Endothelial cell (in vitro differentiated cells): ENCODE measurements at regions not wholly inside any gene's neighbourhood (a gene's known extent, or its start where the extent isn't known, plus 50 kb on each side); places are given as distances from the start of the nearest gene placed in this dataset.
A peak's percentile ranks its signal among the peaks of the same experiment; 100 is the strongest.
"Not testable (repeated sequence)": the region's sequence is repeated elsewhere in the genome, so short reads cannot be mapped to it uniquely, and the experiment has no call there.

ENCODE experiments used
- DNase-seq: peaks from one replicate; pipeline ENCODE4 v3.0.0; 2021; ENCODE audit warnings: low spot score
- H3K27ac Mint-ChIP-seq: one replicate; pipeline ENCODE4 v1.8.0; 2021; ENCODE audit warnings: mixed read lengths, inconsistent platforms; ENCODE audit not compliant: unreplicated experiment
- H3K27me3 Mint-ChIP-seq: one replicate; pipeline ENCODE4 v1.8.0; 2021; ENCODE audit warnings: mild to moderate bottlenecking, moderate library complexity, mixed read lengths, inconsistent platforms; ENCODE audit not compliant: unreplicated experiment
- H3K36me3 Mint-ChIP-seq: one replicate; pipeline ENCODE4 v1.8.0; 2021; ENCODE audit warnings: mild to moderate bottlenecking, low read depth, mixed read lengths, inconsistent platforms; ENCODE audit not compliant: unreplicated experiment
- H3K4me1 Mint-ChIP-seq: one replicate; pipeline ENCODE4 v1.8.0; 2021; ENCODE audit warnings: mild to moderate bottlenecking, mixed read lengths, inconsistent platforms; ENCODE audit not compliant: unreplicated experiment
- H3K4me3 Mint-ChIP-seq: one replicate; pipeline ENCODE4 v1.8.0; 2021; ENCODE audit warnings: mild to moderate bottlenecking, mixed read lengths, inconsistent platforms; ENCODE audit not compliant: unreplicated experiment
- H3K9me3 Mint-ChIP-seq: one replicate; pipeline ENCODE4 v1.8.0; 2021; ENCODE audit warnings: mixed read lengths, inconsistent platforms; ENCODE audit not compliant: unreplicated experiment
- TF ChIP-seq, protein P1 (sequence below): fragments of 200-600 bp; sonication (generic); IDR thresholded peaks from one replicate; pipeline ENCODE4 v1.5.0; 2021; ENCODE audit warnings: antibody characterized with exemption; ENCODE audit not compliant: unreplicated experiment

DNA sequence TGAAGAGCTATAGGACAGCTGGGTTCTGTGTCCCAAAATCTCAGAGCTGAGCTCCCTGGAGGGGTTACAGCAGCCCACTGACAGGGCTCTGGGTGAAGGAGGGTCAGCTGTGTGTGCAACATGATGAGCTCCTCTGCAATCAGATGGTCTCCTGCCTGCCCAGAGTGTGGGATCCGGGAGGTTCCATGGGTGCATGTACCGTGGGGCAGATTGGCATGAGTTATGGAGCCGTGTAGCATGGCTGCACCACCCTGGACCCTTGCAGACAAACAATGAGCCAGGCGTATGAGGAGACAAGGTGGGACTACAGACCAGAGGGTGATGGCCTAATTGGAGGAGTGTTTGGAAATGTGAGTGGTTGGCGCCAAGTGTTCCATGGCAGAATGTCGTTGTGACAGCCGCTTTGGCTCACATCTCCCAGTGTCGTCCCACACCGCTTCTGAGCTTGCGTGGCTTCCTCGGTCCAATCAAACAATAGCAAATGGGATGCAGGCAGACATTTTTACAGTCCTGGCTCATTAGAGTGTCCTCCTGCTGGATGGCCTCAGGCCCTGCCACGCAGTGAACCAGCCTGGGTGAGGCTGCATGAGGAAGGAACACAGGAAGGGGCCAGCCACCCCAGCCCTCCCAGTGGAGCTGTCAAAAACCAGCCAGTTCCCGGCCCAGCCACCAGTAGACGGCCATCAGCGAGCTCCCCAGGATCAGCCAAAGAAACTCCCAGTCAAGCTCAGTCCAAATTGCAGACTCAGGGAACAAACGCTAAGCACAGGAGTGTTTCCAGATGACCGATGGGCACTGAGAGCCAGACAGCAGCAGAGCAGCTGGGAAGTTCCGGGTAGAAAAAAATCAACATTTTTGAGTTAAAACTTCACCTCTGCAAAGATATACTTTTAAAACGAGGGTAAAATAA, 1066.9 kb downstream of the BRD1 start:
- no peaks in the 10 kb centered on the region for H3K9me3 Mint-ChIP-seq
- H3K4me1 Mint-ChIP-seq: peaks cover 8% of the 10 kb centered on the region
- no peak overlapping the region for H3K27ac Mint-ChIP-seq
- DNase-seq: peak; percentile 2
- no peak overlapping the region for H3K4me3 Mint-ChIP-seq
- TF ChIP-seq, protein P1, sequence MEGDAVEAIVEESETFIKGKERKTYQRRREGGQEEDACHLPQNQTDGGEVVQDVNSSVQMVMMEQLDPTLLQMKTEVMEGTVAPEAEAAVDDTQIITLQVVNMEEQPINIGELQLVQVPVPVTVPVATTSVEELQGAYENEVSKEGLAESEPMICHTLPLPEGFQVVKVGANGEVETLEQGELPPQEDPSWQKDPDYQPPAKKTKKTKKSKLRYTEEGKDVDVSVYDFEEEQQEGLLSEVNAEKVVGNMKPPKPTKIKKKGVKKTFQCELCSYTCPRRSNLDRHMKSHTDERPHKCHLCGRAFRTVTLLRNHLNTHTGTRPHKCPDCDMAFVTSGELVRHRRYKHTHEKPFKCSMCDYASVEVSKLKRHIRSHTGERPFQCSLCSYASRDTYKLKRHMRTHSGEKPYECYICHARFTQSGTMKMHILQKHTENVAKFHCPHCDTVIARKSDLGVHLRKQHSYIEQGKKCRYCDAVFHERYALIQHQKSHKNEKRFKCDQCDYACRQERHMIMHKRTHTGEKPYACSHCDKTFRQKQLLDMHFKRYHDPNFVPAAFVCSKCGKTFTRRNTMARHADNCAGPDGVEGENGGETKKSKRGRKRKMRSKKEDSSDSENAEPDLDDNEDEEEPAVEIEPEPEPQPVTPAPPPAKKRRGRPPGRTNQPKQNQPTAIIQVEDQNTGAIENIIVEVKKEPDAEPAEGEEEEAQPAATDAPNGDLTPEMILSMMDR: no peak
- no peaks in the 10 kb centered on the region for H3K36me3 Mint-ChIP-seq
- H3K27me3 Mint-ChIP-seq: peaks cover 8% of the 10 kb centered on the region

DNA sequence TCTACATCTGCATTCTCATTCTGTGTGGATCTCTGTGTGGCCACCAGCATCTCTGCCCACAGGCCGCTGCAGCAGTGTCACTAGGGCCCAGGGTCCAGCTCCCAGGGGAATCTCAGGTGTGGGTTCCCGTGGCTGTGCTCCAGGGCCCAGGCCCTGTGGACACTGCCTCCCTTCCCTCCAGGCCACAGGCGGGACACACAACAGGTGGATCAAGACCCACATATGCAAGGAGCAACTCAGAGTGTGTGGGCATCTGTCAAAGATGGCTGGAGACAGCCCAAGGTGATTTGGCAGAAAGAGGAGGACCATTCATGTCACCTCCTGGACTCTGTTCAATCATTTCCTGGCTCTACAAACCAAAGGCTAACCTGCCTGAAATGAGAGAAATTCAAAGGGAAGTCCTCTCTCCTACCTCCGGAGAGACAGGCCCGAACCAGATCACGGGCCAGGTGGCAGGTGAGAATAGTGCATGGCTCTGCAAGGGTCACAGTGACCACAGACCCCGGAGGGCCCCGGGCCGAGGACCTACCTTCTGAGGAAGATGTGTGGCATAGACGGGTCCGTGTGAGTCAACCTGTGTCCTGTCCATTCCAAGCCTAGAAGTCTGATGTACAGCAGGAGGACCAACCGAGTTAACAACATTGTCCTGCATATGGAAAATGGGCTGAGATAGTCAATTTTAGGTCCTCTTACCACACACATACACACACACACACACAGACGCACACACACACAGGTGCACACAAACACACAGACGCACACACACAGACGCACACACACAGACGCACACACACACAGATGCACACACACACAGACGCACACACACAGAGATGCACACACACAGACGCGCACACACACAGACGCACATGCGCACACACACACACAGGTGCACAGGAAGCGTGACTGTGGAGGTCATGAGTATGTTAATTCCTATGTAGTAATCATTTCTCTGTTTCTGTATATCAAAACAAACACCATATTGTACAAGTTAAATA, 1068.5 kb downstream of the BRD1 start:
- H3K36me3 Mint-ChIP-seq: no peaks in the 10 kb centered on the region
- no peaks in the 10 kb centered on the region for H3K9me3 Mint-ChIP-seq
- no peak overlapping the region for H3K27ac Mint-ChIP-seq
- no peak overlapping the region for H3K4me3 Mint-ChIP-seq
- peaks cover 8% of the 10 kb centered on the region for H3K4me1 Mint-ChIP-seq
- TF ChIP-seq, protein P1: no peak
- no peak for DNase-seq
- H3K27me3 Mint-ChIP-seq: peaks cover 12% of the 10 kb centered on the region

DNA sequence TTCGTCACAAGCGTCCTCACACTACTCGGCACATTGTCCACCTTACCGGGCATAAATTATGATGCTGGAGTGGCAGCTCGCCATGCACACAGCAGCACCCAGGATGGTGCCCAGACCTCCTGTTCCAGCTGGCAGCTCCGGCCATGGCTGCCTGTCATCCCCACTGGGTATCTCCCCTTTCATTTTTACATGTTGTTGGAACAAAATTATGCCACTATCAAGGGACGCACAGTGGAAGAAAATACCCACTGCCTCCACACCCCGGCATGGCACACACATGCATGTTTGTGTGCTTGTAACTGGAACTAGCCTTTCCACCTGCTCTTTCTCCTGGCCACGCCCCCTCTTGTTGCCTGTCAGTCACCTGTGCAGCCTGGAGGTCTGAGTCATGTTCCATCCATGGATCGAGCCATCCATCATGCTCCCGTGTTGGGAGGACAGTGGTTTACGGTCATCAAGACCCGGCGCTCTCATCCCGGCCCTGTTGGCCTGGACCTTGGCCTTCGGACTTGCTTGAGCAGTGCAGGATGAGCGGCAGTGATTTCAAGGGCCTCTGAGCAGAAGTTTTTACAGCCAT, 1069.6 kb downstream of the BRD1 start:
- peaks cover 13% of the 10 kb centered on the region for H3K27me3 Mint-ChIP-seq
- DNase-seq: peak; percentile 1
- no peaks in the 10 kb centered on the region for H3K36me3 Mint-ChIP-seq
- H3K9me3 Mint-ChIP-seq: no peaks in the 10 kb centered on the region
- peaks cover 8% of the 10 kb centered on the region for H3K4me1 Mint-ChIP-seq
- no peak overlapping the region for H3K4me3 Mint-ChIP-seq
- no peak overlapping the region for H3K27ac Mint-ChIP-seq
- TF ChIP-seq, protein P1: no peak

DNA sequence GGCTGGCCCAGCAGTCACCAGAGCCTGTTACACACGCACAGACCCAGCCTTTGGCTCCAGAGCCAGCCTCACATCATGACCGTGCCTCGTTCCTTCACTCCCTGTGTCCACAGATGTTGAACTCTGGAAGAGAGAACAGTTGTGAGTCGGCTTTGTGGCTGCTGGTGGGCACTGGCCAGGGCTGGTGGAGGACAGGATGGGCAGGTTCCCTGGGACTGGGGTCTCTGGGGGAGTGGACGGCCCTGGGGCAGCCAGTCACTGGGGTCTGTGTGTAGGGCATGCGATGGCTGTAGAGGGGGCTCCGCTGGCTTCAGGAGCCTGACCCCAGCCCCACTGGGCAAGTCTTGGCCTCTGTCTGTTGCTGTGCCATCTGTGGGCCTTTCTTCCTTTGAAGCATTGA, 1070.1 kb downstream of the BRD1 start:
- peaks cover 13% of the 10 kb centered on the region for H3K27me3 Mint-ChIP-seq
- H3K36me3 Mint-ChIP-seq: no peaks in the 10 kb centered on the region
- no peak for DNase-seq
- H3K4me3 Mint-ChIP-seq: no peak overlapping the region
- peaks cover 8% of the 10 kb centered on the region for H3K4me1 Mint-ChIP-seq
- TF ChIP-seq, protein P1: no peak
- no peak overlapping the region for H3K27ac Mint-ChIP-seq
- H3K9me3 Mint-ChIP-seq: no peaks in the 10 kb centered on the region

DNA sequence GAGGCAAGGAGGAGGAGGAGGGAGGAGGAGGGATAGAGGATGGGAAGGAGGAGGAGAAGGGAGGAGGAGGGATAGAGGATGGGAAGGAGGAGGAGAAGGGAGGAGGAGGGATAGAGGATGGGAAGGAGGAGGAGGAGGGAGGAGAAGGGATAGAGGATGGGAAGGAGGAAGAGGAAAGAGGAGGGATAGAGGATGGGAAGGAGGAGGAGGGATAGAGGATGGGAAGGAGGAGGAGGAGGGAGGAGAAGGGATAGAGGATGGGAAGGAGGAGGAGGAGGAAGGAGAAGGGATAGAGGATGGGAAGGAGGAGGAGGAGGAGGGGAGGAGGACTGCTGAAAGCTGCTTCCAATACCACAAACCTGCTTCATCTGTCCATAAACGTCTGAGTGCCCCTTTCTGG, 1070.5 kb downstream of the BRD1 start:
- DNase-seq: peak; percentile 1
- not testable (repeated sequence) for H3K9me3 Mint-ChIP-seq, H3K36me3 Mint-ChIP-seq, H3K4me1 Mint-ChIP-seq, H3K27ac Mint-ChIP-seq, H3K4me3 Mint-ChIP-seq
- peaks cover 13% of the 10 kb centered on the region for H3K27me3 Mint-ChIP-seq
